ENCODE measurements at regions not wholly inside any gene's neighbourhood (a gene's known extent, or its start where the extent isn't known, plus 50 kb on each side); places are given as distances from the start of the nearest gene placed in this dataset.

DNA sequence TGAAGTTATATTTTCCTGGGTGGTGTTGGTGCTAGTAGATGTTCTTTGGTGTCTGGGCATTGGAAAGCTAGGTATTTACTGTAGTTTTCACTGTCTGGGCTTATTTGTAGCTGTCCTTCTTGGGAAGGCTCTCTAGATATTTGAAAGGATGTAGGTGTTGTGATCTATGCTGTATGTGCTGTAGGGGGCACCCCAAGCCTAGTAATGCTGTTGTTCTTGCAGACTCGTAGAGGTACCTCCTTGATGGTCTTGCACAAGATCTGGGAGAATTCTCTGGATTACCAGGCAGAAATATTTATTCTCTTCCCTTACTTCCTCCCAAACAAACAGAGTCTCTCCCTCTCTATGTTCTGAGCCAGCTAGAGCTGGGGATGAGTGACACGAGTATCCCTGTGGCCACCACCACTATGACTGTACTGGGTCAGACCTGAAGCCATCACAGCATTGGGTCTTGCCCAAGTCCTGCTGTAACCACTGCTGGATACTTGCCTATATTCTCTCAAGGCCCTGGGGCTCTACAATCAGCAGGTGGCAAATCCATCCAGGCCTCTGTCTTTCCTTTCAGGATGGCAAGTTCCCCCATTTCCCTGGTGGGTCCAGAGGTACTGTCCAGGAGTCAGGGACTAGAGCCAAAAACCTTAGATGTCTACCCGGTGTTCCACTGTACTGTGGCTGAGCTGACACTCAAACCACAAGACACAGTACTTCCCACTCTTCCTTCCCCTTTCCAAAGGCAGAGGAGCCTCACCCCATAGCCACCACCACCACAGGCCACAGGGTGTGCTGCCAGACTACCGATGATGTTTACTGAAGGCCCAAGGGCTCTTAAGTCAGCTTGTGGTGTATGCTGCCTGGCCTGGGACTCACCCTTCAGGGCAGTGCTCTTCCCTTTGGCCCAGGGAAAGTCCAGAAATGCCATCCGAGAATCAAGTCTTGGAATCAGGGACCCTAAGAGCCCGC lies 195.2 kb upstream of the DPPA4 start:
- peak; percentile 79 for DNase-seq (ENCODE audit: low spot score)

- DNase-seq (ENCODE audit: low spot score): no peak
Measured at GRCh38 chr3:109545746-109546145, 208.4 kb upstream of the DPPA4 start.

DNA sequence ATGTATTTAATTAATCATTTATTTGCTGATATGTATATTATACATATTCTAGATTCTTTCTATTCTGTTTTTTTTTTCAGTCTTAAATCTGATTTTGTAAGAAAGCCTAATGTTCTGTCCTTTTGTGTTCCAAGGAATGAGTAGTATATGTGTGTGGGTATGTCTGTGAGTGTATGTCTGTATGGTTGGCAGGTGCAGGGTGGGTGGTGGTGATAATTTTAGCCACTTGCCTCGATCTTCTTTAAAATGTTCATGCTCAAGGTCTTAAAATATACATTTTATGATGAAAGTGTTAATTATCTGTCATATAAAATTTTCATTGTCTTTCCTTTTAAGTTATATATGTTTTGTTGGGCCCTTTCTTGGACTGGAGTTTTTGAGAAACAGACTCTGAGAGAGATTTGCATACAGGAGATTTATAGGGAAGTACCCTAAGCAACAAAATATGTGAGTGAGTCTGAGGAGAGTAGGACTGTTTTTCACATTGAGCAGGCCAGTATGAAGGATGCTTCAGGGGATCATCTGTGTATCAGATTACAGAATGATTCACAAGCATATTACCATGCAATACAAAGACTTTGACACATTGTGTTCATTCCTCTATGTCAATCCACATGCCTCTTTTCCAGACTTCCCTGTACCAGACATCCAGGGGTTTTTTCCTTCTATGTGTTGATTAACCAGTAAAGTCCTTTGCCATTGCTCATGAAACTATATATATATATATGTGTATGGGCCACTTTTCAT lies 211.0 kb upstream of the DPPA4 start:
- DNase-seq (ENCODE audit: low spot score): peak; percentile 91

- DNase-seq (ENCODE audit: low spot score): peak; percentile 59
Measured at GRCh38 chr3:109553591-109554371, 216.4 kb upstream of the DPPA4 start.

DNA sequence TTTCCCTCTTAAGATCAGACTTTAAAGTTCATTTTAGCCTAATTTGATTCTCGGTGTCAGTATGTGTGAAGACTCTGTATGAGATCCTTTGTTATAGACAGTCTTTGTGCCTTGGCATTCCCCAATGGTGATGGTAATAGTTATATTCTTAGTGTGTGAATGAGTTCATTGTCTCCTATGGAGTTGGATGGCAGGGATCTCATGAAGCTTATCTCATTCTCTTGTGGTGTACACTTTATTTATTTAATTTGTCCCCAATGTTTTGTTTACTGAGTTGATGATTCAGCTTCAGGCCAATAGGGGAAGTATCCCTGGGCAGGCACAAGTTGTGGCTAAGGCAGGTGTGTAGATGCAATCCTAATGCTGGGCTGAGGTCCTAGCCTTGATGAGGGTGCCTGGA lies 222.0 kb upstream of the DPPA4 start:
- DNase-seq (ENCODE audit: low spot score): peak; percentile 69

DNA sequence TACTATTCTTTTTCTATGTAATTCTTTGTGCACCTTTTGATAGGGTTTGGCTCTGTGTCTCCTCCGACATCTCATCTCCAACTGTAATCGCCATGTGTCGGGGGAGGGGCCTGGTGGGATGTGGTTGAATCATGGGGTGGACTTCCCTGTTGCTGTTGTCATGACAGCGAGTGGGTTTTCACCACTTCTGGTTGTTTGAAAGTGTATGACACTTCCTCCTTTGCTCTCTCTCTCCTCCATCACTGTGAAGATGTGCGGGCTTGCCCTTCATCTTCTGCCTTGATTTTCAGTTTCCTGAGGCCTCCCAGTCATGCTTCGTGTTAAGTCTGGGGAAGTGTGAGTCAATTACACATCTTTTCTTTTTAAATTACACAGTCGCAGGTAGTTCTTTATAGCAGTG lies 225.8 kb upstream of the DPPA4 start:
- DNase-seq (ENCODE audit: low spot score): no peak

DNA sequence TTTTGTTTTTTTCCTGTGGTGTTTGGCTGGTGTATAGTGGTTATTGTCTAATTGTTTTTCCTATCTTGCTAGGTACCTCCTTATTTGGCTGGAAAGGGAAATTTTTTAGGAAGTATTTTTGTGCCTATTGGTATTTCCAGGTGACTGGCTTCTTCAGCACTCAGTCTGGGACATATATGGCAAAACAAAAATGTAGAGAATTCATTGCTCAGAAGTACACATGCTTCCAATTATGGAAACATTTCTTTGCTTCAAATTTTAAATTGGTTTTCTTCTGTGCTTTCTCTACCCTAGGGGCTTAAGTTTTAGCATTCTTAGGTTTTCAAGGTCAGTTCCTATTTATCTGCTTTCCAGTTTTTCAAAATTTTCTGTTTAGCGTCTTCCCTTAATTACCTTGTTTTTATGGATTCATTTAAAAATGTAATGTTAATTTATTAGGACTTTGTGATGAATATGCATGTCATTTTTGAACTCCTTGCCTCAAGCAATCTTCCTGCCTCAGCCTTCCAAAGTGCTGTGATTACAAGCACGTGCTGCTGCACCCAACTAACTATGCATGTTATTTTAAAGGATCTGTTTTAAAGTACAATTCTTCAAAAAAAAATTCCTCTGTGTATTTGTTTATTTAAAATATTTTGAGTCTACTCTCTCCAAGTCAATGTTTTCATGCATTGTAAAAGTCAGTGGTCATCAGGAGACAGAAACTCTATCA lies 231.9 kb upstream of the DPPA4 start:
- no peak for DNase-seq (ENCODE audit: low spot score)

DNA sequence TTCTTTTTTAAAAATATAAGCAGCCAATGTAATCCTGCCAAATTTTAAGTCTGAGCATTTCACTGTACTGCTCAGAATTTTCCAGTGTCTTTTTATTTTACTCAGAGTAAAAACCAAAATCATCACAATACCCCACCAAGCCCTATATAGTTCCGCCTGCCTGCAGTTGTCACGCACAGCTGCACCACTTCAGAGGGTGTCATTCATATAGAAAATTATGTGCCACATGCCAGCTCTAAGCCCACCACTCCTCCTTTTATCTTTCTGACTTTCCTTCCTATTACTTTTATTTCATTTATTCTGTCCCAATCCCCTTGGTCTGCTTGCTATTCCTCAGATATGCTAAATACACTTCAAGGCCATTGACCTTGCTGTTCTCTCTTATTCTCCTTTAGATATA lies 233.1 kb upstream of the DPPA4 start:
- no peak for DNase-seq (ENCODE audit: low spot score)

DNA sequence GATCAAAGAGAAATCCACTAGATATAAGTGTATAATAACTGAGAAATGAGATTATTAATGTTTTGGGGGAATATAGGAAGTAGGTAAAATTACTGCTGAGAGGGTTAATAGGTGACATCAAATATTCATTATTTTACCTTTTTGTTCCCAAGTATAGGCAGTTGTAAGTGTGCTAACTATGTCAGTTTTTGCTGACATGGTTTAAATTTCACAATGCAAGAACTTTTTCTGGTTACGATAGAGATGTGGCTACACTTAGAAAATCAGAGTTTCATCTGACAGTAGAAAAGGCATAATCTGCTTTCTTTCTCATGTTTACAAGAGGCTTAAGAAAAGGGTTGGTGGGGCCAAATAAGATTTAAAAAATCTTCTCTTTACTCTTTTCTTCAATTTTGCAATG lies 235.0 kb upstream of the DPPA4 start:
- DNase-seq (ENCODE audit: low spot score): no peak

DNA sequence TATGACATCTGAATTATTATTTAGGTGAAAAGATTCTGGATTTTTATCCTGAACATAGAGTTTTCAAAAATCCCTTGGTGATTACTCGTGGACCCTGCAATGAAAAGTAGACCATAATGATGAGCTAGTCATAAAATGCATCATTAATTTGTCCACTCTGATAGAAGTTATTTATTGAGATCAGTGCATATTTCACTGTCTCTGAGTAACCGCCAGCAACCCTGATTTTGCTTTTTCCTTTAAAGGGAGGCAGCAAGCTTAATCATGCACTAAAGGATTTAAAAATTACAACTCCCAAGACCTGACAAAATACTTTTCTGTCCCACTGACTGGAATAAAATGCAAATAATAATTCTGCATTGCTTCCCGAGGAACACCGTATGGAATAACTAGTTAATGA lies 259.6 kb upstream of the DPPA4 start:
- no peak for DNase-seq (ENCODE audit: low spot score)

GRCh38 chr3:109597444-109597843 lies 260.1 kb upstream of the DPPA4 start:
- no peak for DNase-seq (ENCODE audit: low spot score)

- DNase-seq (ENCODE audit: low spot score): no peak
Measured at GRCh38 chr3:109607897-109608296, 270.6 kb upstream of the DPPA4 start.

DNA sequence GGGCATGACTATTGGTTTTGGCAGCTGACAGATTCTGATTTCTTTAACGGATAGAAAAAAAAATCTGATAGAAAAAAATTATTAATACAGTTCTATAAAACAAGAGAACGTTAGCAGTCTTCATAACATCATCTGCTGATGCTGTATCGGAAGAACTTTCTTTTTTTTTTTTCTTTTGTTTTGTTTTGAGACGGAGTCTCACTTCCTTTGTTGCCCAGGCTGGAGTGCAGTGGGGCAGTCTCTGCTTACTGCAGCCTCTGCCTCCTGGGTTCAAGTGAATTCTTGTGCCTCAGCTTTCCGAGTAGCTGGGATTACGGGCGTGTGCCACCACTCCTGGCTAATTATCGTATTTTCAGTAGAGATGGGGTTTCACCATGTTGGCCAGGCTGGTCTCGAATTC lies 271.2 kb upstream of the DPPA4 start:
- DNase-seq (ENCODE audit: low spot score): no peak

DNA sequence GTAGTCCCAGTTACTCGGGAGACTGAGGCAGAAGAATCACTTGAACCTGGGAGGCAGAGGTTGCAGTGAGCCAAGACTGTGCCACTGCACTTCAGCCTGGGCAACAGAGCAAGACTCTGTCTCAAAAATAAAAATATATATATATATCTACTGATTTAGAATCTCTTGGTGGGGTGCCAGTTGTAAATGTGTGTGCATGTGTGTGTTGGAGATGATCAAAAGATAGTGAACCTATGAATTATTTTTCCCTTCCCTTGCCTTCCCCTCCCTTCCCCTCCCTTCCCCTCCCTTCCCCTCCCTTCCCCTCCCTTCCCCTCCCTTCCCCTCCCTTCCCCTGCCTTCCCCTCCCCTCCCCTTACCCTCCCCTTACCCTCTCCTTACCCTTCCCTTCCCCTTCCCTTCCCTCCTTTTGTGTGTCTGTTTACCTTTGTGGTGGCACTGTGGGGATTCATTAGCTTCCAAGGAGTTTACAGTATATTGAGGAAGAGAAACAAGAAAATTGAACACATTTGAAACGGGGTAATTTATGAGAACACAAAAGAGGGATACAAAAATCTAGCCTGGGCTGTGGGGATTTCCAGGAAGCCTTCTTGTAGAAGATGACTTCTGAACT lies 281.5 kb upstream of the DPPA4 start:
- DNase-seq (ENCODE audit: low spot score): no peak

- no peak for DNase-seq (ENCODE audit: low spot score)
Measured at GRCh38 chr3:109631897-109632296, 294.6 kb upstream of the DPPA4 start.

DNA sequence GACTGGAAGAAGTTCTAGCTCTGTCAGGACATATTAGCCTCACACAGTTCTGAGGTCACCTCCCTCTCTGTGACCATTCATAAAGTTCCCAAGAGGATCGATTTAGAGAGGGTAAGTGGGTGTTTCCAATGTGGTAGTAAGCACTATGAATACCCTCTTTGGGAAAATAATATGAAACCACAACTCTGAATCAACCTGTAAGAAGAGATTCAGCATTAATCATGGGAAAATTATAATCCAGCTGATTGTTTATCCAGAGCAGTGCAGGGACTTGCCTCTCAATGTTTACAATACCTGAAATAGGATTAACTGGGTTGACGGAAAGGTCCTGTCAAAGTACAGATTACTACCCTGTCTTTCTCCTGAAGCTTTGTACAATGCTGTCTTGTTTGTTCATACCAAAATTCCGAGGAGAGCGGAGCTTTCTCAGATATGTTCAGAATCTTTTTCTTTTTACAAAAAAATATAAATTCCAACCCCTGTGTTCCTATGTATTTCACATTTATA lies 302.9 kb upstream of the DPPA4 start:
- no peak for DNase-seq (ENCODE audit: low spot score)

- DNase-seq (ENCODE audit: low spot score): no peak
Measured at GRCh38 chr3:109642025-109642424, 304.7 kb upstream of the DPPA4 start.

GRCh38 chr3:109643590-109643989 lies 306.2 kb upstream of the DPPA4 start:
- DNase-seq (ENCODE audit: low spot score): peak; percentile 85

- DNase-seq (ENCODE audit: low spot score): no peak
Measured at GRCh38 chr3:109644332-109644731, 307.0 kb upstream of the DPPA4 start.

GRCh38 chr3:109644746-109645145 lies 307.4 kb upstream of the DPPA4 start:
- peak; percentile 31 for DNase-seq (ENCODE audit: low spot score)

- DNase-seq (ENCODE audit: low spot score): no peak
Measured at GRCh38 chr3:109648027-109648426, 310.7 kb upstream of the DPPA4 start.
